ENCODE measurements at regions not wholly inside any gene's neighbourhood (a gene's known extent, or its start where the extent isn't known, plus 50 kb on each side); places are given as distances from the start of the nearest gene placed in this dataset.
"Not testable (repeated sequence)": the region's sequence is repeated elsewhere in the genome, so short reads cannot be mapped to it uniquely, and the experiment has no call there.

- not testable (repeated sequence) for TF ChIP-seq CTCF (IDR thresholded peaks at IDR 0.05); ZFX (IDR thresholded peaks at IDR 0.05; ENCODE audit: borderline replicate concordance)
These were observed 246.3 kb upstream of the NBPF12 start for GRCh38 chr1:146691798-146692197.
